ENCODE measurements at regions not wholly inside any gene's neighbourhood (a gene's known extent, or its start where the extent isn't known, plus 50 kb on each side); places are given as distances from the start of the nearest gene placed in this dataset.

DNA sequence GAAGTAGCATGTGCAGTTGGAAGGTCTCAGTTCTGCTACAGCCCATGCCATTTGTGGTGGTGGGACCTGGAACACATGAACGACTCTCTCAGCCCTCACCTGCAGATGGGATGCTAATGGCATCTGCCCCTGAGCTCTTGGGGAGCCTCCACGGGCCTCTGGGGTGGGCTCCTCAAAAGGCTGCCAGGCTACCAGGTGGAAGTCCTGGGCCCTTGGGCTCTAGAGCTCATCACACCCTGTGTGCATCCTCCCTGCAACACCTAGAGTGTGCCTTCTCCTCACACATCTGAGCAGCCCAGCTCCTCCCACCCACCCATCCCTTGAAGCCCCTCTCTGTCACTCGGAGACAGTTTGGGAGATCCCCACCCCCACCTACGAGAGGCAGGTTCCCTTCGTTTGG, 231.8 kb upstream of the MYT1L start:
- no peaks in the 10 kb centered on the region for H3K4me1 ChIP-seq (replicated peaks in 1 of 2)
- intact Hi-C loops (cut with DNase I): no loop called here
- TF ChIP-seq POLR2A (IDR thresholded peaks at IDR 0.05) (no peak), CTCF (IDR thresholded peaks at IDR 0.05) (no peak)
- no peak overlapping the region for H3K27ac ChIP-seq
- WGBS, 4 donors: 63 to 78% (median 67%) methylated on average over 4 to 5 of the region's 5 CpGs
- DNase-seq: no peak
- no peak overlapping the region for H3K4me3 ChIP-seq
- no peaks in the 10 kb centered on the region for H3K9me3 ChIP-seq (replicated peaks in 1 of 3)
- H3K27me3 ChIP-seq: no peaks in the 10 kb centered on the region
- H3K36me3 ChIP-seq (replicated peaks in 1 of 2): no peaks in the 10 kb centered on the region

DNA sequence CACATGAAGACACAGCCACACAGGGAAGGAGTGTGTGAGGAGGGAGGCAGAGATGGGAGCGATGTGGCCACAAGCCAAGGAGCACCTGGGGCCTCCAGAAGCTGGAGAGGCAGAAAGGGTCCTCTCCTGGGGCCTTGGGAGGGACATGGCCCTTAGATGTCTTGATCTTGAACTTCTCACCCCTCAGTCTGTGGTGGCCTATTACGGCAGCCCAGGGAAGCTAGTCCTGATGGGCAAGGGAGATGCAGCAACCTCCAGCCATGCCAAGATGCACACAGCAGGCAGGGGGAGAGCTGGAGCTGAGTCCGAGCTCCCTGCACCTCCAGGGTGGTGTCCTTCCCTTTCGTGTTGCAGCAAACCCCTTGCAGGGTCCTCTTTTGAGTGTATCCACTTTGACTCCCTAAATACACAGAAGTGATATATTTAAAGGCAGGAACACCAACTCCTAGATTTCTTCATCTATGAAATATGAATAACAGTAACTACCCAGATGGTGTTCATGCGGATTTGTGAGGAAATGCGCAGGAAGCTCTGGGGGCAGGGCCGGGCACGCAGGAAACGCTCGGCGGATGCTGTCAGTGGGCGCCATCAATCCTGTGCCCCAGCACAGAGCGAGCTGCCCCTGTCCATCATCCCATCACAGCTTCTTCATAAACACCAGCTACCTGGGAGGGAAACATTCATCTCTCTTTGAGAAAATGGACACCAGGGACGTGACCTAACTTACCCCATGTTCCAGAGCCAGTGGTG, 230.4 kb upstream of the MYT1L start:
- no peak overlapping the region for H3K27ac ChIP-seq
- no peak for DNase-seq
- H3K4me3 ChIP-seq: no peak overlapping the region
- WGBS, 4 donors: 82 to 90% (median 85%) methylated on average over 12 to 14 of the region's 14 CpGs
- no peaks in the 10 kb centered on the region for H3K36me3 ChIP-seq (replicated peaks in 1 of 2)
- H3K9me3 ChIP-seq (replicated peaks in 1 of 3): no peaks in the 10 kb centered on the region
- intact Hi-C loops (cut with DNase I): no loop called here
- H3K4me1 ChIP-seq (replicated peaks in 1 of 2): no peaks in the 10 kb centered on the region
- no peak for TF ChIP-seq POLR2A (IDR thresholded peaks at IDR 0.05)
- TF ChIP-seq CTCF (IDR thresholded peaks at IDR 0.05): no peak
- H3K27me3 ChIP-seq: no peaks in the 10 kb centered on the region

DNA sequence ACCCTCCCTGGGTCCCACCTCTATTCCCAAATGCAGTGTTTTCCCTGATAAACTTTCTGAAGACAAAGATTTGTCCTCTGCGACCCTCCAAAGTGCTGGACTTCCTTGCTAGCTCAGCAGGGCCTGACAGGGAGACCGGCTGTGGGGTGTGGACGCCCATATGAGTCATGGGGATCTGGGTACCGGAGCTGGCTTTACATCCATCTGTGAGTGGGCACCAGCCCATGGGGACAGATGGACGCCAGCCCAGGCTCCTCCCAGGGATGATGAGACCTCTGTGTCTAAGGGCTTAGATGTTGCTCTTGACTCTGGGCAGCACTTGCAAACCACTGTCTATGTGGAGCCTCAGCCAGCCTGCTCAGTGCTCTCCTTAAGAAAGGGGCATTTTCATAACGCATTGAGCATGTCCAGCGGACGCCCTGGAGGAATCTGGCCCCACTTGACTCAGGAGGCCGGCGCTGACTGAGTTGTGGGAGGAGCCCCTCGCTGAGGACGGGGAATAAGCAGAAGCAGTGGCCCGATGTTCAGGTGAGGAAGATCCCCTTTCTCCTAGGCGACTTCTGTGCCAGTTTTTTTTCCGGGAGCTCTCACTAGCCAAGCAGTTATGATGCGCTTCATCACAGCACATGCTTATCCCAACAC, 229.4 kb upstream of the MYT1L start:
- WGBS, 4 donors: 78 to 83% (median 82%) methylated on average over 12 to 16 of the region's 16 CpGs
- intact Hi-C loops (cut with DNase I): no loop called here
- H3K4me1 ChIP-seq (replicated peaks in 1 of 2): no peaks in the 10 kb centered on the region
- DNase-seq: no peak
- H3K36me3 ChIP-seq (replicated peaks in 1 of 2): no peaks in the 10 kb centered on the region
- H3K27ac ChIP-seq: no peak overlapping the region
- H3K4me3 ChIP-seq: no peak overlapping the region
- no peak for TF ChIP-seq POLR2A (IDR thresholded peaks at IDR 0.05)
- TF ChIP-seq CTCF (IDR thresholded peaks at IDR 0.05): no peak
- H3K27me3 ChIP-seq: no peaks in the 10 kb centered on the region
- H3K9me3 ChIP-seq (replicated peaks in 1 of 3): no peaks in the 10 kb centered on the region

DNA sequence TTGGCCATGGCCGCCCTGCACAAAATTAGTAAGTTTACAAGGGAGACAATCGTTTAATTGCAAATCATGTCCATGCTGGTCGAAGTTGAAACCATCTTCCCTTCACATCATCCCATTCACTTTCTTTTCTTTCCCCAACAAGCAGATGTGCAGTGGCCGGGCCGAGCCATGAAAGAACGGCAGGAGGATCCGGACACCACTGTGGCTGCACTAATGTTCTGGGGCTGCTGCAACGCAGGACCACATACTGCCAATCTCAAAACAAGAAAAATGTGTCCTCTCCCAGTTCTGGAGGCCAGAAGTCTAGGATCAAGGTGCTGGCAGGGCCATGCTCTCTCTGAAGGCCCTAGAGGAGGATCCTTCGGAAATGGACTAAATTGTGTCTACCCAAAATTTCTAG, 227.4 kb upstream of the MYT1L start:
- H3K36me3 ChIP-seq (replicated peaks in 1 of 2): no peaks in the 10 kb centered on the region
- H3K27me3 ChIP-seq: no peaks in the 10 kb centered on the region
- TF ChIP-seq POLR2A (IDR thresholded peaks at IDR 0.05) (no peak), CTCF (IDR thresholded peaks at IDR 0.05) (no peak)
- intact Hi-C loops (cut with DNase I): no loop called here
- no peaks in the 10 kb centered on the region for H3K9me3 ChIP-seq (replicated peaks in 1 of 3)
- WGBS, 4 donors: 75 to 89% (median 84%) methylated on average over 9 of the region's 9 CpGs
- H3K4me3 ChIP-seq: no peak overlapping the region
- H3K27ac ChIP-seq: no peak overlapping the region
- no peaks in the 10 kb centered on the region for H3K4me1 ChIP-seq (replicated peaks in 1 of 2)
- DNase-seq: no peak
